K562 (cell line): ENCODE measurements at regions not wholly inside any gene's neighbourhood (a gene's known extent, or its start where the extent isn't known, plus 50 kb on each side); places are given as distances from the start of the nearest gene placed in this dataset.

ENCODE experiments used
- ATAC-seq: fragments of 200-7000 bp; cut with Tn5 transposase; 3 replicates; pipeline ENCODE4 v1.9.1; 2020; ENCODE audit warnings: moderate library complexity
- BruUV-seq: library from RNA; stranded (reverse); fragments of 400-500 nt; replicated peaks from 2 replicates; lab custom pipeline; 2021; lab: Mats Ljungman, UMichigan
- CTCF ChIA-PET: fragments of 300-600 bp; formaldehyde crosslinking; extraction: SDS; loops from one replicate; lab custom pipeline; 2021; ENCODE audit warnings: low intra/inter-chr PET ratio; lab: Yijun Ruan, JAX
- POLR2A ChIA-PET: fragments of 300-600, 350-650 bp; sonication (Branson Sonifier 250); formaldehyde crosslinking; extraction: SDS; loops from one replicate; lab custom pipeline; 2021; ENCODE audit warnings: antibody characterized with exemption, inconsistent platforms; lab: Yijun Ruan, JAX
- DNase-seq, 4 experiments: peaks; one replicate each; pipeline versions ENCODE4 v3.0.0 to v3.0.0-alpha.2; 2011 to 2018; ENCODE audit warnings: low spot score in 3 of 4, mixed read lengths in 3 of 4; ENCODE audit errors: extremely low read depth in 1 of 4
- FAIRE-seq: peaks from 2 replicates; lab custom pipeline; 2011; peaks lifted over from hg19 to GRCh38; lab: Jason Lieb, UNC
- H2AFZ ChIP-seq: 2 replicates; pipeline ENCODE4 v1.6.0; 2011; ENCODE audit warnings: low read depth, low read length, control low read depth, inconsistent platforms
- H3K27ac ChIP-seq: fragments of 200-600 bp; 3 replicates; pipeline ENCODE4 v1.8.0; 2011; ENCODE audit warnings: low read depth, mild to moderate bottlenecking, control low read depth, inconsistent platforms, low read length, moderate library complexity, mixed read lengths; ENCODE audit errors: extremely low read depth
- H3K27me3 ChIP-seq, 2 experiments: fragments of 300-600 bp in 1 of 2; 2 replicates in 1 of 2; 3 replicates in 1 of 2; pipeline versions ENCODE4 v1.6.0 to v1.8.0; 2011; ENCODE audit warnings: inconsistent platforms in 2 of 2, low read length in 2 of 2, mild to moderate bottlenecking in 1 of 2, mixed read lengths in 1 of 2, moderate library complexity in 1 of 2; ENCODE audit not compliant: control insufficient read depth in 2 of 2, insufficient read depth in 2 of 2
- H3K36me3 ChIP-seq: fragments of 300-600 bp; 3 replicates; pipeline ENCODE4 v1.8.0; 2011; ENCODE audit warnings: mild to moderate bottlenecking, low read length, inconsistent platforms; ENCODE audit not compliant: control insufficient read depth, insufficient read depth
- H3K4me1 ChIP-seq, 2 experiments: fragments of 200-600 bp in 1 of 2; replicated peaks in 1 of 2; 2 replicates in 1 of 2; 3 replicates in 1 of 2; pipeline versions ENCODE4 v1.5.1 to v1.8.0; 2011; ENCODE audit warnings: inconsistent platforms in 2 of 2, low read length in 2 of 2, mild to moderate bottlenecking in 1 of 2, mixed read lengths in 1 of 2, moderate library complexity in 1 of 2; ENCODE audit not compliant: control insufficient read depth in 2 of 2, insufficient read depth in 2 of 2
- H3K4me2 ChIP-seq: 2 replicates; pipeline ENCODE4 v1.6.1; 2011; ENCODE audit warnings: low read length, control low read depth, inconsistent platforms, mixed read lengths; ENCODE audit not compliant: insufficient read depth
- H3K4me3 ChIP-seq: fragments of 200-600 bp; sonication (generic), shearing (Covaris generic); 2 replicates; pipeline ENCODE4 v1.5.1; 2016; ENCODE audit warnings: control low read depth, inconsistent platforms
- H3K79me2 ChIP-seq: fragments of 200-600 bp; 3 replicates; pipeline ENCODE4 v1.8.0; 2011; ENCODE audit warnings: low read length, inconsistent platforms; ENCODE audit not compliant: control insufficient read depth, insufficient read depth
- H3K9ac ChIP-seq, 2 experiments: 2 replicates each; pipeline versions ENCODE4 v1.6.0 to v1.6.1; 2011; ENCODE audit warnings: low read depth in 2 of 2, low read length in 2 of 2, control low read depth in 1 of 2, inconsistent platforms in 1 of 2, mild to moderate bottlenecking in 1 of 2, mixed read lengths in 1 of 2; ENCODE audit not compliant: insufficient read depth in 1 of 2
- H3K9me1 ChIP-seq: one replicate; pipeline ENCODE4 v1.6.0; 2011; ENCODE audit warnings: inconsistent platforms, mild to moderate bottlenecking, low read length, moderate library complexity; ENCODE audit not compliant: control insufficient read depth, insufficient read depth
- H3K9me3 ChIP-seq: replicated peaks from 2 replicates; pipeline ENCODE4 v1.5.1; 2011; ENCODE audit warnings: low read depth, low read length, inconsistent platforms; ENCODE audit not compliant: control insufficient read depth, insufficient read depth
- H4K20me1 ChIP-seq: replicated peaks from 2 replicates; pipeline ENCODE4 v1.6.1; 2011; ENCODE audit warnings: low read length, inconsistent platforms, mixed read lengths; ENCODE audit not compliant: control insufficient read depth, insufficient read depth
- CGGBP1 ChIP-seq: fragments of 250-450 bp; sonication (Bioruptor Pico); IDR thresholded peaks from 2 replicates; pipeline ENCODE4 v1.9.0; 2021; ENCODE audit warnings: mild to moderate bottlenecking
- MLX ChIP-seq, 2 experiments: fragments of 450-650 bp in 1 of 2; sonication (generic) in 1 of 2; formaldehyde crosslinking; conservative IDR thresholded peaks; 2 replicates each; pipeline versions ENCODE4 v1.4.0 to v1.8.1; 2020 to 2022; ENCODE audit warnings: mild to moderate bottlenecking in 1 of 2, missing genetic modification reagents in 1 of 2
- POLR2H ChIP-seq: IDR thresholded peaks from 2 replicates; pipeline ENCODE4 v1.6.1; 2016; ENCODE audit warnings: missing genetic modification characterization, low read depth, mild to moderate bottlenecking, control low read depth, missing compliant biosample characterization, moderate library complexity
- REST ChIP-seq, 2 experiments: fragments of 450-650 bp; formaldehyde crosslinking in 1 of 2; IDR thresholded peaks; 2 replicates each; pipeline versions ENCODE4 v1.4.0 to v1.6.1; 2014 to 2020; ENCODE audit warnings: mild to moderate bottlenecking in 2 of 2, borderline replicate concordance in 1 of 2, low read depth in 1 of 2
- SMARCC2 ChIP-seq: fragments of 450-650 bp; IDR thresholded peaks from 2 replicates; pipeline ENCODE4 v1.6.1; 2017; ENCODE audit warnings: antibody characterized with exemption, moderate library complexity, mild to moderate bottlenecking, low read depth
- SP1 ChIP-seq: sonication (generic); formaldehyde crosslinking; IDR thresholded peaks from 2 replicates; pipeline ENCODE4 v1.8.1; 2022; ENCODE audit warnings: mild to moderate bottlenecking, missing genetic modification reagents
- WGBS: fragments of 100-300 bp; shearing (Covaris generic); methylation state at CpG from one replicate; pipeline ENCODE4 v1.1.6; 2016; ENCODE audit warnings: low coverage, mixed read lengths; ENCODE audit not compliant: insufficient coverage; ENCODE audit errors: missing lambda C conversion rate; 5-methylcytosine and 5-hydroxymethylcytosine counted together
- in situ Hi-C: fragments of 300-500 bp; cut with MboI; formaldehyde crosslinking; loops from 4 replicates; pipeline ENCODE4 v1.15.0; 2018; ENCODE audit warnings: inconsistent platforms, mixed read lengths
- intact Hi-C: fragments of 100-400 bp; cut with micrococcal nuclease; formaldehyde crosslinking; loops from 2 replicates; pipeline ENCODE4 v1.14.2; 2022
- TF ChIP-seq, protein P1 (sequence below): fragments of 250-450 bp; sonication (Bioruptor Pico); IDR thresholded peaks from 2 replicates; pipeline ENCODE4 v1.5.0; 2022; ENCODE audit warnings: mild to moderate bottlenecking
- TF ChIP-seq, protein P2 (sequence below): fragments of 200-400 bp; formaldehyde crosslinking; IDR thresholded peaks from 2 replicates; pipeline ENCODE4 v1.6.1; 2017; ENCODE audit warnings: mild to moderate bottlenecking, low read depth, low read length, moderate library complexity

- H4K20me1 ChIP-seq, result no peaks in the 10 kb centered on the region
- no peaks in the 10 kb centered on the region for H3K27me3 ChIP-seq
- H3K9ac ChIP-seq, result no peak overlapping the region
- no peak for ATAC-seq
- in situ Hi-C loops, result no loop called here
- no TSS peak for BruUV-seq
- no peaks in the 10 kb centered on the region for H3K9me1 ChIP-seq
- FAIRE-seq, result no peak
- H3K4me1 ChIP-seq, result no peaks in the 10 kb centered on the region
- H3K79me2 ChIP-seq, result no peaks in the 10 kb centered on the region
- WGBS, result 0% methylated on average over 3 of the region's 3 CpGs
- intact Hi-C loops, result no loop called here
- ChIA-PET CTCF (no interaction called here), POLR2A (no interaction called here)
- no peaks in the 10 kb centered on the region for H3K9me3 ChIP-seq
- H3K4me2 ChIP-seq, result no peak overlapping the region
- no peak overlapping the region for H2AFZ ChIP-seq
- no peak overlapping the region for H3K27ac ChIP-seq
- H3K36me3 ChIP-seq, result no peaks in the 10 kb centered on the region
- no peak for DNase-seq
- H3K4me3 ChIP-seq, result no peak overlapping the region
- TF ChIP-seq SP1 (no peak), SMARCC2 (no peak), REST (IDR thresholded peaks at IDR 0.05; ENCODE audit: borderline replicate concordance) (no peak), REST (CRISPR knock-in tag; IDR thresholded peaks at IDR 0.05; ENCODE audit: low read depth) (no peak), MLX (CRISPR knock-in tag; conservative IDR thresholded peaks at IDR 0.05) (no peak), POLR2H (tag) (no peak), CGGBP1 (no peak)
- TF ChIP-seq, protein P1, sequence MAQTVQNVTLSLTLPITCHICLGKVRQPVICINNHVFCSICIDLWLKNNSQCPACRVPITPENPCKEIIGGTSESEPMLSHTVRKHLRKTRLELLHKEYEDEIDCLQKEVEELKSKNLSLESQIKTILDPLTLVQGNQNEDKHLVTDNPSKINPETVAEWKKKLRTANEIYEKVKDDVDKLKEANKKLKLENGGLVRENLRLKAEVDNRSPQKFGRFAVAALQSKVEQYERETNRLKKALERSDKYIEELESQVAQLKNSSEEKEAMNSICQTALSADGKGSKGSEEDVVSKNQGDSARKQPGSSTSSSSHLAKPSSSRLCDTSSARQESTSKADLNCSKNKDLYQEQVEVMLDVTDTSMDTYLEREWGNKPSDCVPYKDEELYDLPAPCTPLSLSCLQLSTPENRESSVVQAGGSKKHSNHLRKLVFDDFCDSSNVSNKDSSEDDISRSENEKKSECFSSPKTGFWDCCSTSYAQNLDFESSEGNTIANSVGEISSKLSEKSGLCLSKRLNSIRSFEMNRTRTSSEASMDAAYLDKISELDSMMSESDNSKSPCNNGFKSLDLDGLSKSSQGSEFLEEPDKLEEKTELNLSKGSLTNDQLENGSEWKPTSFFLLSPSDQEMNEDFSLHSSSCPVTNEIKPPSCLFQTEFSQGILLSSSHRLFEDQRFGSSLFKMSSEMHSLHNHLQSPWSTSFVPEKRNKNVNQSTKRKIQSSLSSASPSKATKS (CRISPR knock-in tag), result no peak
- TF ChIP-seq, protein P2, sequence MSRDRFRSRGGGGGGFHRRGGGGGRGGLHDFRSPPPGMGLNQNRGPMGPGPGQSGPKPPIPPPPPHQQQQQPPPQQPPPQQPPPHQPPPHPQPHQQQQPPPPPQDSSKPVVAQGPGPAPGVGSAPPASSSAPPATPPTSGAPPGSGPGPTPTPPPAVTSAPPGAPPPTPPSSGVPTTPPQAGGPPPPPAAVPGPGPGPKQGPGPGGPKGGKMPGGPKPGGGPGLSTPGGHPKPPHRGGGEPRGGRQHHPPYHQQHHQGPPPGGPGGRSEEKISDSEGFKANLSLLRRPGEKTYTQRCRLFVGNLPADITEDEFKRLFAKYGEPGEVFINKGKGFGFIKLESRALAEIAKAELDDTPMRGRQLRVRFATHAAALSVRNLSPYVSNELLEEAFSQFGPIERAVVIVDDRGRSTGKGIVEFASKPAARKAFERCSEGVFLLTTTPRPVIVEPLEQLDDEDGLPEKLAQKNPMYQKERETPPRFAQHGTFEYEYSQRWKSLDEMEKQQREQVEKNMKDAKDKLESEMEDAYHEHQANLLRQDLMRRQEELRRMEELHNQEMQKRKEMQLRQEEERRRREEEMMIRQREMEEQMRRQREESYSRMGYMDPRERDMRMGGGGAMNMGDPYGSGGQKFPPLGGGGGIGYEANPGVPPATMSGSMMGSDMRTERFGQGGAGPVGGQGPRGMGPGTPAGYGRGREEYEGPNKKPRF, result no peak
Measured at GRCh38 chr14:98536256-98536655, 735.7 kb downstream of the BCL11B start.
